Lower leg skin (tissue), 4 donors: ENCODE measurements at regions not wholly inside any gene's neighbourhood (a gene's known extent, or its start where the extent isn't known, plus 50 kb on each side); places are given as distances from the start of the nearest gene placed in this dataset.
"Not testable (repeated sequence)": the region's sequence is repeated elsewhere in the genome, so short reads cannot be mapped to it uniquely, and the experiment has no call there.

Source experiments
- DNase-seq, 2 donors: peaks; one replicate each; pipeline ENCODE4 v3.0.0-alpha.2; 2019; ENCODE audit warnings: low spot score in 2 of 2
- H3K4me3 ChIP-seq: fragments of 200-600 bp; sonication (generic); 2 replicates; pipeline ENCODE4 v1.5.1; 2017; ENCODE audit warnings: mild to moderate bottlenecking, low read depth; ENCODE audit not compliant: poor library complexity, severe bottlenecking
- CTCF ChIP-seq, 3 donors: fragments of 450-650 bp; IDR thresholded peaks; one replicate each; pipeline ENCODE4 v1.5.1; 2016; ENCODE audit warnings: antibody characterized with exemption in 3 of 3, mild to moderate bottlenecking in 3 of 3, moderate library complexity in 2 of 3
- POLR2A ChIP-seq, 2 donors: fragments of 450-650 bp; IDR thresholded peaks; one replicate each; pipeline ENCODE4 v1.6.1; 2016 to 2017; ENCODE audit warnings: antibody characterized with exemption in 2 of 2, mild to moderate bottlenecking in 1 of 2, moderate library complexity in 1 of 2
- WGBS, 2 donors: methylation state at CpG; one replicate each; pipeline ENCODE4 v1.1.5; 2018; 5-methylcytosine and 5-hydroxymethylcytosine counted together
- intact Hi-C: fragments of 100-400 bp; cut with DNase I; formaldehyde crosslinking; loops from one replicate; pipeline ENCODE4 v1.15.0; 2023; ENCODE audit warnings: low total_unique reads

DNA sequence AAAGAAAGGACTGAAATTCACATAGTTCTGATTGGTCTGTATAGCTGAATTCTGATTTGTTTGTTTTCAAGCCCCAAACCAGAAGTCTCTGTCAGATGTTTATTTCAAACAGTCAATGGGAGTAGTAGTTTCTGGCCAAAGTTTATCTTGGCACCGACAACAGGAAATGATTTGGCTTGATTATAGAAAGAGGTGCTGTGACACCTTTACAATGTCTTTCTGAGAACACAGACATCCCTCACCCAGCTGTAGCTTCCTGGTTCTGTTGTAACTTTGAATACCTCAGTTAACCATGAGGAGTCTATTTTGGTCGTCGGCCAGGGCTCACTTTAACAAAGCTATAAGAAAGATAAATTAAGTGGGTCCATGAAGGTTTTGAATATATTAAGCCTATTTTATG lies 545.0 kb upstream of the ZNF804A start:
- no peak for TF ChIP-seq CTCF (IDR thresholded peaks at IDR 0.05)
- no peak for TF ChIP-seq POLR2A (IDR thresholded peaks at IDR 0.05)
- H3K4me3 ChIP-seq, result no peak overlapping the region
- no peak for DNase-seq
- intact Hi-C loops, result no loop called here
- WGBS, 2 donors, result 47 to 51% methylated on average over 3 of the region's 3 CpGs

DNA sequence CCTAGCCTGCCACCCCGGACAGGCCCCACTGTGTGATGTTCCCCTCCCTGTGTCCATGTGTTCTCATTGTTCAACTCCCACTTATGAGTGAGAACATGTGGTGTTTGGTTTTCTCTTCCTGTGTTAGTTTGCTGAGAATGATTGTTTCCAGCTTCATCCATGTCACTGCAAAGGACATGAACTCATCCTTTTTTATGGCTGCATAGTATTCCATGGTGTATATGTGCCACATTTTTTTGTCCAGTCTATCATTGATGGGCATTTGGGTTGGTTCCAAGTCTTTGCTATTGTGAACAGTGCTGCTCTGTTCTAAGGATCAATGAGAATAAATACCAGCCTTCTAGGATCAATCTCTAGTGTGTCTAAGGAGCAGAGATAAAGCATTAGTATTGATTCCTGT lies 543.9 kb upstream of the ZNF804A start:
- DNase-seq, H3K4me3 ChIP-seq, intact Hi-C loops: not testable (repeated sequence)
- WGBS, 2 donors, result 86 to 94% methylated on average over 1 of the region's 1 CpG

DNA sequence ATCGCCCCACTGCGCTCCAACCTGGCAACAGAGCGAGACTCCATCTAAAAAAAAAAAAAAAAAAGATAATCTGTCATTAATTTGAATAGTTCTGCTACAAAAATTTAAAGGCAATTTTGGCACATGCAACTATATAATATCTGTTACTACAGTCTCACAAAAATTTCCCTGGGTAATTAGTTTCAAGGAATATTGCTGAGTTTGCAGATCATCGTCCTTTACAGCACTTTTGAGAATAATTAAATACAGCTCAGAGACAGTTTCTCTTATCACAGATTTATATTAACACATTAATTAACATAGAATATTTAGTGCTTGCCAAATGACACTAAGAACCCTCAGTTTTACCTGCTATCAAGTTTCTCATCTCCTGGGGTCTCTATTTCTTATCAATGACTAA lies 540.4 kb upstream of the ZNF804A start:
- intact Hi-C loops, result no loop called here
- no peak for DNase-seq
- no peak overlapping the region for H3K4me3 ChIP-seq
- 76% methylated on average over 4 of the region's 4 CpGs for WGBS, 2 donors
- no peak for TF ChIP-seq CTCF (IDR thresholded peaks at IDR 0.05)
- no peak for TF ChIP-seq POLR2A (IDR thresholded peaks at IDR 0.05)

- H3K4me3 ChIP-seq, intact Hi-C loops, DNase-seq: not testable (repeated sequence)
- WGBS, 2 donors, result 85 to 93% methylated on average over 3 of the region's 3 CpGs
Observed at GRCh38 chr2:184060268-184060667, 538.1 kb upstream of the ZNF804A start.

GRCh38 chr2:184067502-184067901 lies 530.8 kb upstream of the ZNF804A start:
- 57 to 66% methylated on average over 3 of the region's 3 CpGs for WGBS, 2 donors
- TF ChIP-seq CTCF (IDR thresholded peaks at IDR 0.05) (no peak), POLR2A (IDR thresholded peaks at IDR 0.05) (no peak)
- no peak for DNase-seq
- H3K4me3 ChIP-seq, result no peak overlapping the region
- intact Hi-C loops, result no loop called here

DNA sequence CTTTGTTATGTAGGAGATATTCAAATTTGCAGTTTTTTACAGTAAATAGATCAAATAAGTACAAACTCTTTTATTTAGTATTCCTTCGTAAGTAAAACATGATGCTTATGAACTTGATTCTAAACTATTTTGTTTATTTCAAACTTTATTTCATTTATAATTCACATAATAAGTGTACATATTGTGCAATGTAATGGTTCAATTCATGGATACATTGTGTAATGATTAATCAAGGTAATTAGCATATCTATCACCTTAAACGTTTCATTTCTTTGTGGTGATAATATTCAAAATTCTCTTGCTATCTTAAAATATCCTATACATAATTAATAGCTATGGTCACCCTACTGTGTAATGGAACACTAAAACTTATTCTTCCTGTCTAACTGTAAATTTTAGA lies 525.9 kb upstream of the ZNF804A start:
- 68 to 78% methylated on average over 2 of the region's 2 CpGs for WGBS, 2 donors
- intact Hi-C loops, result no loop called here
- TF ChIP-seq CTCF (IDR thresholded peaks at IDR 0.05), result no peak
- TF ChIP-seq POLR2A (IDR thresholded peaks at IDR 0.05), result no peak

DNA sequence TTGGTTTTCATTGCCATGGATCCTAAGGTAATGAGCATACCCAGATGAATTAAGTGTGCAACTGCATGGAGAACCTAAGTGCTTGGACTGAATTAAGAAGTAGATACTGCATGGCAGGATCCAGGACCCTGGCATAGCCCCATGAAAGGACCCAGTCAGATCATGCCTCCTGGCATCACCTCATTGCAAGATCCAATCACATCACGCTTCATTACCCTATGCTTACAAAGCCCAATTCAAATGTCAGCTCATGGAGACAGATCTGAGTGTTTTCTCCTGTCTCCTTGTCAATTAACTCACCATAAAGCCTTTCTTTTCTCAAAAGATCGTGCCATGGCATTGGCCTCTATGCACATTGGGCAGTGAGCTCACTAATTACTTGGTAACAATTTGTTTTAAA lies 519.8 kb upstream of the ZNF804A start:
- no peak for TF ChIP-seq POLR2A (IDR thresholded peaks at IDR 0.05)
- TF ChIP-seq CTCF (IDR thresholded peaks at IDR 0.05), result no peak
- DNase-seq, result no peak
- 57 to 63% methylated on average over 2 of the region's 2 CpGs for WGBS, 2 donors
- intact Hi-C loops, result no loop called here
- H3K4me3 ChIP-seq, result no peak overlapping the region

More for the DNA sequence above, 525.9 kb upstream of the ZNF804A start:
- no peak overlapping the region for H3K4me3 ChIP-seq
- DNase-seq, result no peak
